GM12878 (cell line): ENCODE measurements at regions not wholly inside any gene's neighbourhood (a gene's known extent, or its start where the extent isn't known, plus 50 kb on each side); places are given as distances from the start of the nearest gene placed in this dataset.

ENCODE experiments used
- ATAC-seq: fragments of 200-7000 bp; cut with Tn5 transposase; 3 replicates; pipeline ENCODE4 v1.9.1; 2020; ENCODE audit warnings: mild to moderate bottlenecking, moderate library complexity
- BruUV-seq: library from RNA; stranded (reverse); fragments of 400-500 nt; replicated peaks from 2 replicates; lab custom pipeline; 2021; lab: Mats Ljungman, UMichigan
- CTCF ChIA-PET: fragments of 300-600 bp; sonication (Branson Sonifier 250); formaldehyde crosslinking; extraction: SDS; loops from one replicate; lab custom pipeline; 2021; ENCODE audit warnings: inconsistent platforms; lab: Yijun Ruan, JAX
- POLR2A ChIA-PET: fragments of 350-600 bp; formaldehyde crosslinking; extraction: SDS; loops from one replicate; lab custom pipeline; 2021; ENCODE audit warnings: inconsistent platforms; lab: Charles Lee
- RAD21 ChIA-PET: fragments of 300-600 bp; sonication (Branson Sonifier 250); formaldehyde crosslinking; loops from one replicate; lab custom pipeline; 2023; ENCODE audit warnings: antibody characterized with exemption; ENCODE audit not compliant: unreplicated experiment; lab: Charles Lee
- SMC1A ChIA-PET: fragments of 300-600 bp; sonication (Branson Sonifier 250); formaldehyde crosslinking; loops from one replicate; lab custom pipeline; 2023; ENCODE audit not compliant: unreplicated experiment, uncharacterized antibody; lab: Charles Lee
- DNase-seq: peaks from one replicate; pipeline ENCODE4 v3.0.0-alpha.2; 2011; ENCODE audit warnings: low read depth, low spot score
- FAIRE-seq: peaks from 3 replicates; lab custom pipeline; 2011; peaks lifted over from hg19 to GRCh38; lab: Jason Lieb, UNC
- H2AFZ ChIP-seq: 2 replicates; pipeline ENCODE4 v1.6.0; 2011; ENCODE audit warnings: low read depth, low read length, control low read depth; ENCODE audit not compliant: control insufficient read depth
- H3K27ac ChIP-seq: 2 replicates; pipeline ENCODE4 v1.5.1; 2011; ENCODE audit warnings: control low read depth; ENCODE audit not compliant: control insufficient read depth, insufficient read depth
- H3K27me3 ChIP-seq, 2 experiments: replicated peaks in 1 of 2; 2 replicates each; pipeline versions ENCODE4 v1.6.0 to v1.6.1; 2011; ENCODE audit warnings: low read length in 1 of 2; ENCODE audit not compliant: control insufficient read depth in 2 of 2, insufficient read depth in 2 of 2
- H3K36me3 ChIP-seq, 2 experiments: 2 replicates each; pipeline ENCODE4 v1.5.1; 2011; ENCODE audit warnings: low read length in 1 of 2; ENCODE audit not compliant: control insufficient read depth in 2 of 2, insufficient read depth in 2 of 2
- H3K4me1 ChIP-seq: 2 replicates; pipeline ENCODE4 v1.6.1; 2011; ENCODE audit warnings: mild to moderate bottlenecking, low read length, moderate library complexity, mixed read lengths; ENCODE audit not compliant: control insufficient read depth, insufficient read depth
- H3K4me2 ChIP-seq: 2 replicates; pipeline ENCODE4 v1.6.0; 2011; ENCODE audit warnings: control low read depth; ENCODE audit not compliant: control insufficient read depth, insufficient read depth
- H3K4me3 ChIP-seq: fragments of 200-600 bp; sonication (generic); 2 replicates; pipeline ENCODE4 v1.5.1; 2016
- H3K79me2 ChIP-seq: 2 replicates; pipeline ENCODE4 v1.6.0; 2011; ENCODE audit warnings: low read length; ENCODE audit not compliant: control insufficient read depth, insufficient read depth
- H3K9ac ChIP-seq: 2 replicates; pipeline ENCODE4 v1.8.0; 2011; ENCODE audit warnings: low read length, control low read depth, mixed read lengths; ENCODE audit not compliant: control insufficient read depth, insufficient read depth
- H3K9me3 ChIP-seq: replicated peaks from 3 replicates; pipeline ENCODE4 v1.5.1; 2011; ENCODE audit warnings: mild to moderate bottlenecking, low read length; ENCODE audit not compliant: control insufficient read depth, insufficient read depth
- H4K20me1 ChIP-seq: 2 replicates; pipeline ENCODE4 v1.6.0; 2011; ENCODE audit not compliant: control insufficient read depth, insufficient read depth
- BACH1 ChIP-seq: fragments of 450-650 bp; IDR thresholded peaks from 2 replicates; pipeline ENCODE4 v1.6.1; 2017; ENCODE audit warnings: mild to moderate bottlenecking, borderline replicate concordance
- CHD2 ChIP-seq: IDR thresholded peaks from 2 replicates; pipeline ENCODE4 v1.6.1; 2011; ENCODE audit warnings: low read depth, low read length, improper control_type of control experiment, borderline replicate concordance
- EZH2 ChIP-seq: IDR thresholded peaks from 2 replicates; pipeline ENCODE4 v1.6.1; 2012; ENCODE audit warnings: low read depth, mild to moderate bottlenecking, control low read depth, inconsistent platforms, low read length, borderline replicate concordance; ENCODE audit not compliant: control insufficient read depth
- IRF4 ChIP-seq: IDR thresholded peaks from 2 replicates; pipeline ENCODE4 v1.6.1; 2011; ENCODE audit warnings: low read depth, low read length
- JUND ChIP-seq: IDR thresholded peaks from 2 replicates; pipeline ENCODE4 v1.6.1; 2012; ENCODE audit warnings: low read depth, mild to moderate bottlenecking, low read length, improper control_type of control experiment, moderate library complexity
- MTA2 ChIP-seq: fragments of 450-650 bp; IDR thresholded peaks from 2 replicates; pipeline ENCODE4 v1.6.1; 2016; ENCODE audit warnings: low read depth, mild to moderate bottlenecking, moderate library complexity
- MTA3 ChIP-seq: IDR thresholded peaks from 2 replicates; pipeline ENCODE4 v1.6.1; 2012; ENCODE audit warnings: low read length, inconsistent platforms, borderline replicate concordance
- NFXL1 ChIP-seq: fragments of 450-650 bp; IDR thresholded peaks from 2 replicates; pipeline ENCODE4 v1.6.1; 2017; ENCODE audit warnings: antibody characterized with exemption, mild to moderate bottlenecking, borderline replicate concordance
- PAX5 ChIP-seq: IDR thresholded peaks from 2 replicates; pipeline ENCODE4 v1.6.1; 2011; ENCODE audit warnings: low read depth, low read length, borderline replicate concordance
- PAX8 ChIP-seq: fragments of 450-650 bp; IDR thresholded peaks from 2 replicates; pipeline ENCODE4 v1.6.1; 2017; ENCODE audit warnings: mild to moderate bottlenecking, moderate library complexity
- POLR2AphosphoS5 ChIP-seq: IDR thresholded peaks from 2 replicates; pipeline ENCODE4 v1.6.1; 2011; ENCODE audit warnings: mild to moderate bottlenecking, low read length, inconsistent platforms
- SMARCA5 ChIP-seq: fragments of 450-650 bp; IDR thresholded peaks from 2 replicates; pipeline ENCODE4 v1.6.1; 2017; ENCODE audit warnings: mild to moderate bottlenecking
- ZSCAN29 ChIP-seq: fragments of 450-650 bp; IDR thresholded peaks from 2 replicates; pipeline ENCODE4 v1.6.1; 2017; ENCODE audit warnings: mild to moderate bottlenecking, moderate library complexity
- in situ Hi-C: fragments of 300-500 bp; cut with MboI; formaldehyde crosslinking; loops from 9 replicates; pipeline ENCODE4 v1.14.3; 2018; ENCODE audit warnings: mixed read lengths
- intact Hi-C: fragments of 100-400 bp; cut with micrococcal nuclease; formaldehyde crosslinking; loops from one replicate; pipeline ENCODE4 v1.14.2; 2022; ENCODE audit not compliant: unreplicated experiment
- TF ChIP-seq, protein P1 (sequence below): fragments of 450-650 bp; IDR thresholded peaks from 2 replicates; pipeline ENCODE4 v1.6.1; 2016; ENCODE audit warnings: mild to moderate bottlenecking
- TF ChIP-seq, protein P2 (sequence below): fragments of 450-650 bp; IDR thresholded peaks from 2 replicates; pipeline ENCODE4 v1.6.1; 2014; ENCODE audit warnings: mild to moderate bottlenecking
- TF ChIP-seq, protein P3 (sequence below): fragments of 450-650 bp; IDR thresholded peaks from 2 replicates; pipeline ENCODE4 v1.6.1; 2018; ENCODE audit warnings: mild to moderate bottlenecking, low read depth, moderate library complexity; ENCODE audit not compliant: partially characterized antibody
- TF ChIP-seq, protein P4 (sequence below): fragments of 450-650 bp; formaldehyde crosslinking; IDR thresholded peaks from 2 replicates; pipeline ENCODE4 v1.5.0; 2022; ENCODE audit warnings: mild to moderate bottlenecking, missing genetic modification characterization

DNA sequence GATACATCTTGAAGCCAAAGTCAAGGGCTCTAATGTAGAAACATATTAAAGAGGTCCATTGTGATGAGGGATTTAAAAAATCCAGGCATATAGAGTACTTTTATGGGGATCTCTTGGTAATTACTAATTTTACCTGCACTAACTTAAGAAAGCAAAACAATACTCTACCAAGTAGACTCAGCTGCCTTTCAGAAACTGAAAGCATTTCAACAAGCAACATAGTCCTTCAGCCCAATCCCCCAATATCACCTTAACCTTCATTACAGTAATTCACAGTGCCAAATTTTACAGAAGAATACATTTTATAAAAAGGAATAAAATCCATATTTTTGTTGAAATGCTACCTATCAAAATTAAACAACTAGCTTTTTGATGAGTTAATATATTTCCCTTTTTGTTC is 422.9 kb downstream of the DTHD1 start:
- no peak for DNase-seq
- ChIA-PET SMC1A (interaction anchor here (0.9 to 1.2 kb wide), 3 partner anchors 39 to 222 kb away, joined by 3 to 5 read pairs (median 3); no protein-coding TSS in a partner anchor), POLR2A (interaction anchor here (0.9 kb wide), 1 partner anchor 8 kb away, joined by 3 read pairs; no protein-coding TSS in a partner anchor), CTCF (interaction anchor here (1.1 kb wide), 1 partner anchor 11 kb away, joined by 4 read pairs; no protein-coding TSS in a partner anchor), RAD21 (interaction anchor here (1.8 kb wide), 1 partner anchor 153 kb away, joined by 5 read pairs; no protein-coding TSS in a partner anchor)
- ATAC-seq: no peak
- Histone ChIP-seq H3K27ac (no peak overlapping the region), H3K9ac (no peak overlapping the region), H3K36me3 (no peaks in the 10 kb centered on the region), H2AFZ (no peak overlapping the region), H3K4me1 (no peaks in the 10 kb centered on the region), H3K4me3 (no peak overlapping the region), H4K20me1 (no peaks in the 10 kb centered on the region), H3K27me3 (no peaks in the 10 kb centered on the region), H3K4me2 (no peak overlapping the region), H3K9me3 (no peaks in the 10 kb centered on the region), H3K79me2 (no peaks in the 10 kb centered on the region)
- intact Hi-C loops: no loop called here
- no TSS peak for BruUV-seq
- TF ChIP-seq, protein P1, sequence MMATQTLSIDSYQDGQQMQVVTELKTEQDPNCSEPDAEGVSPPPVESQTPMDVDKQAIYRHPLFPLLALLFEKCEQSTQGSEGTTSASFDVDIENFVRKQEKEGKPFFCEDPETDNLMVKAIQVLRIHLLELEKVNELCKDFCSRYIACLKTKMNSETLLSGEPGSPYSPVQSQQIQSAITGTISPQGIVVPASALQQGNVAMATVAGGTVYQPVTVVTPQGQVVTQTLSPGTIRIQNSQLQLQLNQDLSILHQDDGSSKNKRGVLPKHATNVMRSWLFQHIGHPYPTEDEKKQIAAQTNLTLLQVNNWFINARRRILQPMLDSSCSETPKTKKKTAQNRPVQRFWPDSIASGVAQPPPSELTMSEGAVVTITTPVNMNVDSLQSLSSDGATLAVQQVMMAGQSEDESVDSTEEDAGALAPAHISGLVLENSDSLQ: no peak
- TF ChIP-seq PAX8: no peak
- TF ChIP-seq, protein P2, sequence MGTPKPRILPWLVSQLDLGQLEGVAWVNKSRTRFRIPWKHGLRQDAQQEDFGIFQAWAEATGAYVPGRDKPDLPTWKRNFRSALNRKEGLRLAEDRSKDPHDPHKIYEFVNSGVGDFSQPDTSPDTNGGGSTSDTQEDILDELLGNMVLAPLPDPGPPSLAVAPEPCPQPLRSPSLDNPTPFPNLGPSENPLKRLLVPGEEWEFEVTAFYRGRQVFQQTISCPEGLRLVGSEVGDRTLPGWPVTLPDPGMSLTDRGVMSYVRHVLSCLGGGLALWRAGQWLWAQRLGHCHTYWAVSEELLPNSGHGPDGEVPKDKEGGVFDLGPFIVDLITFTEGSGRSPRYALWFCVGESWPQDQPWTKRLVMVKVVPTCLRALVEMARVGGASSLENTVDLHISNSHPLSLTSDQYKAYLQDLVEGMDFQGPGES: no peak
- no peak for TF ChIP-seq EZH2
- no peak for TF ChIP-seq MTA2
- no peak for TF ChIP-seq PAX5
- TF ChIP-seq POLR2AphosphoS5: no peak
- TF ChIP-seq NFXL1: no peak
- TF ChIP-seq ZSCAN29: no peak
- TF ChIP-seq SMARCA5: no peak
- TF ChIP-seq, protein P3, sequence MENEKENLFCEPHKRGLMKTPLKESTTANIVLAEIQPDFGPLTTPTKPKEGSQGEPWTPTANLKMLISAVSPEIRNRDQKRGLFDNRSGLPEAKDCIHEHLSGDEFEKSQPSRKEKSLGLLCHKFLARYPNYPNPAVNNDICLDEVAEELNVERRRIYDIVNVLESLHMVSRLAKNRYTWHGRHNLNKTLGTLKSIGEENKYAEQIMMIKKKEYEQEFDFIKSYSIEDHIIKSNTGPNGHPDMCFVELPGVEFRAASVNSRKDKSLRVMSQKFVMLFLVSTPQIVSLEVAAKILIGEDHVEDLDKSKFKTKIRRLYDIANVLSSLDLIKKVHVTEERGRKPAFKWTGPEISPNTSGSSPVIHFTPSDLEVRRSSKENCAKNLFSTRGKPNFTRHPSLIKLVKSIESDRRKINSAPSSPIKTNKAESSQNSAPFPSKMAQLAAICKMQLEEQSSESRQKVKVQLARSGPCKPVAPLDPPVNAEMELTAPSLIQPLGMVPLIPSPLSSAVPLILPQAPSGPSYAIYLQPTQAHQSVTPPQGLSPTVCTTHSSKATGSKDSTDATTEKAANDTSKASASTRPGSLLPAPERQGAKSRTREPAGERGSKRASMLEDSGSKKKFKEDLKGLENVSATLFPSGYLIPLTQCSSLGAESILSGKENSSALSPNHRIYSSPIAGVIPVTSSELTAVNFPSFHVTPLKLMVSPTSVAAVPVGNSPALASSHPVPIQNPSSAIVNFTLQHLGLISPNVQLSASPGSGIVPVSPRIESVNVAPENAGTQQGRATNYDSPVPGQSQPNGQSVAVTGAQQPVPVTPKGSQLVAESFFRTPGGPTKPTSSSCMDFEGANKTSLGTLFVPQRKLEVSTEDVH: no peak
- no peak for TF ChIP-seq MTA3
- TF ChIP-seq BACH1: no peak
- TF ChIP-seq, protein P4, sequence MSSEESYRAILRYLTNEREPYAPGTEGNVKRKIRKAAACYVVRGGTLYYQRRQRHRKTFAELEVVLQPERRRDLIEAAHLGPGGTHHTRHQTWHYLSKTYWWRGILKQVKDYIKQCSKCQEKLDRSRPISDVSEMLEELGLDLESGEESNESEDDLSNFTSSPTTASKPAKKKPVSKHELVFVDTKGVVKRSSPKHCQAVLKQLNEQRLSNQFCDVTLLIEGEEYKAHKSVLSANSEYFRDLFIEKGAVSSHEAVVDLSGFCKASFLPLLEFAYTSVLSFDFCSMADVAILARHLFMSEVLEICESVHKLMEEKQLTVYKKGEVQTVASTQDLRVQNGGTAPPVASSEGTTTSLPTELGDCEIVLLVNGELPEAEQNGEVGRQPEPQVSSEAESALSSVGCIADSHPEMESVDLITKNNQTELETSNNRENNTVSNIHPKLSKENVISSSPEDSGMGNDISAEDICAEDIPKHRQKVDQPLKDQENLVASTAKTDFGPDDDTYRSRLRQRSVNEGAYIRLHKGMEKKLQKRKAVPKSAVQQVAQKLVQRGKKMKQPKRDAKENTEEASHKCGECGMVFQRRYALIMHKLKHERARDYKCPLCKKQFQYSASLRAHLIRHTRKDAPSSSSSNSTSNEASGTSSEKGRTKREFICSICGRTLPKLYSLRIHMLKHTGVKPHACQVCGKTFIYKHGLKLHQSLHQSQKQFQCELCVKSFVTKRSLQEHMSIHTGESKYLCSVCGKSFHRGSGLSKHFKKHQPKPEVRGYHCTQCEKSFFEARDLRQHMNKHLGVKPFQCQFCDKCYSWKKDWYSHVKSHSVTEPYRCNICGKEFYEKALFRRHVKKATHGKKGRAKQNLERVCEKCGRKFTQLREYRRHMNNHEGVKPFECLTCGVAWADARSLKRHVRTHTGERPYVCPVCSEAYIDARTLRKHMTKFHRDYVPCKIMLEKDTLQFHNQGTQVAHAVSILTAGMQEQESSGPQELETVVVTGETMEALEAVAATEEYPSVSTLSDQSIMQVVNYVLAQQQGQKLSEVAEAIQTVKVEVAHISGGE (CRISPR knock-in tag): no peak
- TF ChIP-seq IRF4: no peak
- TF ChIP-seq JUND: no peak
- TF ChIP-seq CHD2: no peak
- FAIRE-seq: no peak
- in situ Hi-C loops: no loop called here
